Astrocyte (in vitro differentiated cells and primary cell): ENCODE measurements at regions not wholly inside any gene's neighbourhood (a gene's known extent, or its start where the extent isn't known, plus 50 kb on each side); places are given as distances from the start of the nearest gene placed in this dataset.

ENCODE experiments used
- EZH2 ChIP-seq: IDR thresholded peaks from 2 replicates; pipeline ENCODE4 v1.6.1; 2012; ENCODE audit warnings: mild to moderate bottlenecking, low read length, inconsistent platforms; ENCODE audit not compliant: insufficient read depth
- TF ChIP-seq, protein P1 (sequence below): IDR thresholded peaks from 2 replicates; pipeline ENCODE4 v1.5.1; 2011; ENCODE audit warnings: low read depth, mild to moderate bottlenecking, inconsistent platforms, low read length, moderate library complexity; ENCODE audit not compliant: insufficient read depth

DNA sequence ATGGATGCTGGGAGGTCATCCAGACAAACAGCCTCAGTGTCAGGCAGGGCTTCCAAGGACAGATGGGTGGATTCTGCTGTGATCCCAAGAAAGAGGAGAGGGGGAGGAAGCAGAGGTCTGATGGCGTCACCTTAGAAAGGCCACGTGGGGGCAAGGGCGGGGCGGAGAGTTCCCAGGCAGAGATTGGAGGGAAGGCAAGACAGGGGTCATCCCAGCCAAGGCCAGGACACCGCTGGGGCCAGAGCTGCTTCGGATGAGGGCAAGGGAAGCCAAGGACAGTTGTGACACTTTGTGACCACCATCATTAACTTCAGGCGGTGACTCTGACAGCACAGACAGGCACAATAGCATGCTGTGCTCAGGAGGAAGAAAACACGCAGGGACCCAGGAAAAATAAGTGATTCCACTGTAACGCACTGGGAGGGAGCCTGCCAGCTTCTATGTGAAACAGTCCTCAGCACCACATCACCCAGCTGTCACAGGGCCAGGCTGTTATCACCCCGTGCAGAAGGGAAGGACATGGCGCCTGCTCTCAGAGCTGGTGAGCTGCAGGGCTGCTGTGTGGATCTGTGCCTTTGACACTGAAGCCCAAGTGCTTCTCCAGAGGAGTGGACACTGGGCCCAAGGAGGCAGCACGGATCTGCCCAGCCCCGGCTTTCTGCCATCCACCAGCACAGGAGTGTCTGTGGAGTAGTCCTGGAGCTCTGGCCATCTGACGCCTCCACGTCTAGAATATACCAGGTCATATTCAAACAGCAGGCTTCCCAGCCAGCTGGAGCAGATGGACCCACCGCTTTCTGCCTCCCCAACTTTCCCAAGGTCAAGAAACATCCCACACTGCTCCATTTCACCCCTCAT lies 204.1 kb downstream of the NDUFA10 start:
- TF ChIP-seq, protein P1, sequence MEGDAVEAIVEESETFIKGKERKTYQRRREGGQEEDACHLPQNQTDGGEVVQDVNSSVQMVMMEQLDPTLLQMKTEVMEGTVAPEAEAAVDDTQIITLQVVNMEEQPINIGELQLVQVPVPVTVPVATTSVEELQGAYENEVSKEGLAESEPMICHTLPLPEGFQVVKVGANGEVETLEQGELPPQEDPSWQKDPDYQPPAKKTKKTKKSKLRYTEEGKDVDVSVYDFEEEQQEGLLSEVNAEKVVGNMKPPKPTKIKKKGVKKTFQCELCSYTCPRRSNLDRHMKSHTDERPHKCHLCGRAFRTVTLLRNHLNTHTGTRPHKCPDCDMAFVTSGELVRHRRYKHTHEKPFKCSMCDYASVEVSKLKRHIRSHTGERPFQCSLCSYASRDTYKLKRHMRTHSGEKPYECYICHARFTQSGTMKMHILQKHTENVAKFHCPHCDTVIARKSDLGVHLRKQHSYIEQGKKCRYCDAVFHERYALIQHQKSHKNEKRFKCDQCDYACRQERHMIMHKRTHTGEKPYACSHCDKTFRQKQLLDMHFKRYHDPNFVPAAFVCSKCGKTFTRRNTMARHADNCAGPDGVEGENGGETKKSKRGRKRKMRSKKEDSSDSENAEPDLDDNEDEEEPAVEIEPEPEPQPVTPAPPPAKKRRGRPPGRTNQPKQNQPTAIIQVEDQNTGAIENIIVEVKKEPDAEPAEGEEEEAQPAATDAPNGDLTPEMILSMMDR = no peak
- no peak for TF ChIP-seq EZH2
